DND-41 (cell line): ENCODE measurements at regions not wholly inside any gene's neighbourhood (a gene's known extent, or its start where the extent isn't known, plus 50 kb on each side); places are given as distances from the start of the nearest gene placed in this dataset.

Experiments used
- CTCF ChIP-seq: IDR thresholded peaks from 2 replicates; pipeline ENCODE4 v1.5.1; 2012; ENCODE audit warnings: borderline replicate concordance, low read length, moderate library complexity, mild to moderate bottlenecking; ENCODE audit not compliant: poor library complexity, severe bottlenecking; ENCODE audit errors: extremely low read depth
- EZH2 ChIP-seq: IDR thresholded peaks from 3 replicates; pipeline ENCODE4 v1.6.1; 2012; ENCODE audit warnings: borderline replicate concordance, low read depth, mild to moderate bottlenecking, moderate library complexity, low read length, inconsistent platforms; ENCODE audit not compliant: severe bottlenecking

- no peak for TF ChIP-seq CTCF
- TF ChIP-seq EZH2, result no peak
These were observed 315.9 kb downstream of the GPD2 start for GRCh38 chr2:156752042-156752441.
